UCSD-AML1 (cell line): ENCODE measurements at regions not wholly inside any gene's neighbourhood (a gene's known extent, or its start where the extent isn't known, plus 50 kb on each side); places are given as distances from the start of the nearest gene placed in this dataset.

Source experiments
- DNase-seq: peaks from one replicate; lab custom pipeline; 2025; ENCODE audit not compliant: unreplicated experiment; lab: John Stamatoyannopoulos, UW

DNA sequence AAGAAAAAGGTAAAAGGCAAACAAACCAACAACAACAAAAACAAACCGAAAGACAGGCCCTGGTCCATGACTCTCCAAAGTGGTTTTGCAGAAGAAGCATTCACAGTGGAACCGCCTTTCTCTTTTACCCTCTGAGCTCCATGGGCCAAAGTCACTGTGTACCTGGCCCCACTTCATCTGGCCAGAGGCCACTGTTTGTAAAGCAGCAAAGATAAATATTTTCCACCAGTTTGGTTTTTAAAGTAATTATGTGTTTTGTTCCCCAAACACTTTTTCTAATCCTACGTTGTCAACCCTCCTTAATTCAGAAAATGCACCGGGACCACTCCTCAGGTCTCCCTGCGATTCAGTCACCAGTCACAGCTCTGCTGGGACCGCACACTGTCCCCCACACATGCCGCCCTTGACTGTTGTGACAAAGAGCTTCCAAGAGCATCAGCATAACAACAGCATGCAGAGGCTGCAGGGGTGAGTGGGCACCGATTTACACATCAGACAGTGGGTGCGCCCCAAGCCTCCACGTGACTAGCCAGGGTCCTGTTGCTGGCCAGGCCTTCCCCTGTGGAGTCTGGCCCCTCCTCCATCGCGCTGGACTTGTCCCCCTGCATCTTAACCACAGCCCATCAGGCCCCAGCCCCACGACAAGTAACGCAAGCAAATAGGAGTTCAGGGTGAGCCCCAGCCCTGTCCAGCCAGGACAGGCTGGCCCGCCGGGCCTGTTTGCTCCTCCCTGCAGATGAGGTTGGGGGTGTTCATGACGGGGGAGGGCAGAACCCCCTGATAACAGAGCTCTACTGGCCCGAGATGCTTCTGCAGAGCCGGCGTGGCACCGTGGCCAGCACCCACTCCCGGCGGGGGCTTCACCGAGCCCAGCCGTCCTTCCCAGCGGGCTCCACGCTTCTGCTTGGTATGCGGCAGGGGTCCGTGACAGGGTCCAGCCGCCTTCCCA is 65.2 kb upstream of the DIO3 start:
- DNase-seq = no peak

- no peak for DNase-seq
These were observed 64.3 kb upstream of the DIO3 start for GRCh38 chr14:101496776-101497683.

DNA sequence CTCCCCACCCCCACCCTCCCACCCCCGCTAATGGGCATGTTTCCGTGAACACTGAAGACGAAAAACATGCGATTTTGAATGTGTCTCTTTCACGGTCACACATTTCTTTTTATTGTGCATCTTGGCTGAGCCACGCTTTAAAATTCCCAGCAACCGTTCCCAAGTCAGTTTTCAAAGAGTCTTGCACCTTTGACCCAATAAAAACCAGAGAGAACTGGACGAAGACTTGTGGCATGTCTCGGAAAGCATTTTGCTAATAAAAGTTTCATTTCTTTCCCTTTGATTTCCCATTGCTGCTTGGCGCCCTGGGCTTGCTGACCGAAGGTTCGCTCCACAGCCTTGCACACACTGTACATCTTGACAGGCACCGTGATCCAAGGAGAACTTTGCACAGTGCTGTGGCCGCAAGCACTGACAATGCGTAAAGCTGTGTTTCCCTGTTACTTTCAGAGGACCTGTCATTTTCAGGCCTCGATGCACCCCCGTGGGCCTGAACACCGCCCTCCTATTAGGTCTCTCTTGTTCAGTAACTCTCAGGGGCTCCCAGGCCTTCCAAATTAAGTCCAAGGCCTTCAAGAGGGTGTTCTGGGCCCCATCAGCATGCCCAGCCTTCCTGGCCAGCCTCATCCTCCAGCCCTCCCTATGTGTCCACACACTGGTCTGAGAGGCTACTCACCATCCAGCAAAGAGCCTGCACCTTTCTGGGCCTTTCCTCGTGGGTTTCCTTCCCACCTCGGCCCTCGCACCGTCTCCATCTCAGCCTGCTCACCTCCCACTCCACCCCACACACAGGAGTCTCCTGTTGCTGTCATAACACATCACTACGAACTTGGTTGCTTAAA is 63.4 kb upstream of the DIO3 start:
- DNase-seq = no peak

DNA sequence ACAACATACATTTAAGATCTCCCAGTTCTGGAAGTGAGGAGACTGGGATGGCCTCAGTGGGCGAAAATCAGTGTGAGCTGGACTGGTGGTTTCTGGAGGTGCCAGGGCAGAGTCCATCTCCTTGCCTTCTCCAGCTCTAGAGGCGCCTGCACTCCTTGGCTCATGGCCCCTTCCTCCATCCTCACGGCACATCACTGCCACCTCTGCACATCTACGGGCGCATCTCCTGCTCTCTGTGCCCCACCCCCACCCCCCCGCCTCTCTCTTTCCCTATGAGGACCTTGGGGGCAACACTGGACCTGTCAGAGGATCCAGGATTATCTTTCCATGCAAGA is 62.8 kb upstream of the DIO3 start:
- no peak for DNase-seq

DNA sequence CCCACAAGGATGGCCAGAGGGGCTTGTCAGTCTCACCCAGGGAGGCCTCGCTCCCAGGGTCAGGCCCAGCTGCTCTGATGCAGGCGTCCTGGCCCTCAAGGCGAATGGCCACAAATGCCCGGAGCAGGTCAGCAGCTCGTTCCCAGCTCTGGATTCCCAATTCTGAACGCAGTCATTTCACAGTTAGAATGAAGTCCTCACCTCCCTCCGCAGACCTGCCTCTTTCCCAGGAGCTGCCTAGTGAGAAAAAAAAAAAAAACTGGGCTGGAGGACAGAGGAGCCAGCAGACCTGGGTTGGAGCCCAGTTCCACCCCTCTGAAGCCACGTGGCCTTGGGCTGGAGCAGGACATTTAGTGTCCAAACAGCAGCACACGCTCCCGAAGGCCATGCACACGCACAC is 62.2 kb upstream of the DIO3 start:
- DNase-seq = no peak

DNA sequence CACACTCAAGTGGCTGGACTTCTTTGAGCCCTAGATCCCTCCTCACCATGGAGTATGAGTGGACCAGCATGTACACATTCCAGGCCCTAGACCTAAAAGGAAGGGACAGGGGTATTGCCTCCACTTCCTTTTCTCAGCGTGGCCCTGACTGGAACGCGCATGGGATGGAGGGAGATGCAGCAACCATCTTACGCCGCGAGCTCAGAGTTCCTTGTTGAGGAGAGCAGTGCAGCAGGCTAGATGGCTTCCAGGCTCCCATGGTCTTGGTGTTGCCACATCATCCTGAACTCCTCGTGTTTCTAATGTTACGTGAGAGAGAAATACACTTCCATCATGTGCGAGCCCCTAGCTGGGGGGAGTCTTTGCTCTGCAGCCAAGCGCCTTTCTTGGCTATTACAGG is 61.8 kb upstream of the DIO3 start:
- DNase-seq = no peak

GRCh38 chr14:101500061-101500460 is 61.2 kb upstream of the DIO3 start:
- no peak for DNase-seq

DNA sequence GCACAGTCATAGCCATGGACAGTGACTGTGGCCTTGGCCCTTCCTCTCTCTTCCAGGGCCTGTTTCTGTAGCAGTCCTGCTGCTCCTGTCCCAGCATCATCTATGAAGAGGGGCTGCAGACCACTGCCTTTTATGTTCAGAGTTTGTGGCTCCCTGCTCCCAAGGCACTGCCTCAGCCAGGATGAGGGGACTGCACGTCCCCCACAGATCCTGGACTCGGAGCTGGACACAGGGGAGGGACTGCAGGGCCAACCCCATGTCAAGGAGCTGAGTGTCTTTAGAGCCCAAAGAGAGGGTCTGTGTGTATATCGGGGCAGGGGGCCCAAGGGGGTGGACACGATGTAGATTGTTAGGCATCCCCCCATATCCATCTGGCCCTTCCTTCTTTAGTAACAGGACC is 60.6 kb upstream of the DIO3 start:
- no peak for DNase-seq

DNA sequence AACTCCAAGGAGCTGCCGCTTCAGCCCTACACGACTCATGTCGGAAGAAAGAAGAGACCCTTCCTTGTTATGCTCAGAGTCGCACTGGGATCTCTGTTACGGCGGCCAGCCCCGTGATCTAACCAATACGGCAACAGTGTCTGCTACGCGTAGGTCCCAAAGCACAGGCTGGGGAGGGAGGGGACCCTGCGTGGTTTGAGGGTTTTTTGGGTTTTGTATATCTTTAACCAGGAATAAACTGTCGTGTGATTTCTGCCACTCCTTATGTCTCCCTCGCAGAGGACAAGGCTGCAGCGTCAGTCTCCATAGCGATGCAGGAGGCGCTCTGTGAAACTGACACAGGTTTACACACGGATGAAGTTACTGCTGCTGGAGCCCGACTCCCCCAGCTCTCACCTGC is 60.0 kb upstream of the DIO3 start:
- DNase-seq = no peak

- DNase-seq = no peak
These were observed 59.3 kb upstream of the DIO3 start for GRCh38 chr14:101501858-101502615.

DNA sequence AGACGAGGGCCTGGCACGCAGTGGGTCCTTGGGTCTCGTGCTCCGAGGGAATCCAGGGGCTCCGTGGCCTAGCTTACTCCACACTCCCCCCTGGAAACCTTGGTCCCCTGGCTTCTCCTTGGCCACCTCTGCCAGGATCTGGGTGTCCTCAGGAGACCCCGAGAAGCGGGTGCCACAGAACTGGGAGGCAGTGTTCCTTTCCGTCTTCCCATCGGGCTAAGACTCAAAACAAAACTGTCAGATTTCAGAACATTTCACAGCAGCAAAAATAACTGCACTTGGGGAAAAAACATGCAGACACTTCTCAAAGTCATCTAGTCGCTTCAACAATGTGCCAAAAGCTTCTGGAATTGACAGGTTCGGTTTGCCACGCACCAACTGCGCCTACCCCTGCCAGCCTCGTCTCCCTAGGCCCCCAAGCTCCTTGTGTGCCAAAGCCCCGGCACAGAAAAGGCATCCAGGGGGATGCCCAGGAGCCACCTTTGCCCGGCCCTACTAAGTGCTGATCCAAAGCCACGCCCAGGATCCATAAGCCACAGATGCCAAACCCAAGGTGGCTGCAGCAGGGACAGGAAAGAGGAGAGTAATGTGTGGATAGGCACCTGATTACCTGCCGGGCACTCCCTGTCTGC is 58.4 kb upstream of the DIO3 start:
- no peak for DNase-seq

- no peak for DNase-seq
These were observed 57.7 kb upstream of the DIO3 start for GRCh38 chr14:101503431-101504095.

DNA sequence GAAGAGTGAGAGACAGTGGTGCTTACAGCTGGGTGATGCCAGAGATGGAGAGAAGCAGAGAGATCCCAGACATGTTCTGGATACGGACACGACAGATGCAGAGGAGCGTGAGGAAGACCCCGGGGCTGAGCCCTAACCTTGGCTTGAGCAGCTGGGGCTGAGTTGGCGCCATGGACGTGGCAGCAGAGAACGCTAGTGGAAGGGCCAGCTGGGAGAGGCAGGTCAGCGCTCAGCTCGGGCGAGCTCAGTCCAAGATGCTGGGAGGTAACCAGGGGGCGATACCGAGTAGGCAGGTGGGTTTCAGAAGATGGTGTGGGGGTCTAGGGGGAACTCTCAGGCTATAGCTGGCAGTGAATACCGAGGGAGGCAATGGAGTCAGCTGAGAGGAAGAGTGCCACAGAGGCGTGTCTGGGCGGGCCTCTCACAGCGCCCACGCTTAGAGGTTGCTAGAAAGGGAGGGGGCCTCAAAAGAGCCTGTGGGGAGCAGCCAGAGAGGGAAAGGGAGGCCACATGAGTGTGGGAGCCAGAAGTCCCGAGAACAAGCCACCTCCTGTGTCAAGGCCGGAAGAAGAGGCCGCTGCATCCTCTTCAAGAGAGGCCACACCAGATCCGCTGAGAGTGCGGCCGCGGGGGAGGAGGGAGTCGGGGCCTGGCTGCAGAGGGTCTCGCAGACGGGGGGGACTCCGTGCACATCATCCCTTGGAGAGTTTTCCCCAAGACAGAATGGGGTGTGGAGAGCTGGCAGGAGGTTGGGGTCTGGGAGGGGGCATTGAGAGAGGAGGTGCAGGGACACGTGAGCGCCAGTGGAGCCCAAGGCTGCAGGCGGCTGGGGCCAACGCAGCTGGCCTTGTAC is 57.0 kb upstream of the DIO3 start:
- DNase-seq = no peak

GRCh38 chr14:101505236-101505970 is 55.9 kb upstream of the DIO3 start:
- no peak for DNase-seq

- no peak for DNase-seq
These were observed 54.9 kb upstream of the DIO3 start for GRCh38 chr14:101506211-101506925.

- no peak for DNase-seq
These were observed 54.1 kb upstream of the DIO3 start for GRCh38 chr14:101506926-101507835.
